Eye (tissue), 1 donor: ENCODE measurements at regions not wholly inside any gene's neighbourhood (a gene's known extent, or its start where the extent isn't known, plus 50 kb on each side); places are given as distances from the start of the nearest gene placed in this dataset.
A peak's percentile ranks its signal among the peaks of the same experiment; 100 is the strongest.
"Not testable (repeated sequence)": the region's sequence is repeated elsewhere in the genome, so short reads cannot be mapped to it uniquely, and the experiment has no call there.

Experiments
- DNase-seq: peaks from one replicate; pipeline ENCODE4 v3.0.0-alpha.2; 2015

- DNase-seq: not testable (repeated sequence)
These were observed 54.1 kb upstream of the NBPF9 start for GRCh38 chr1:149157409-149157808.

- not testable (repeated sequence) for DNase-seq
These were observed 55.0 kb upstream of the NBPF9 start for GRCh38 chr1:149158308-149158707.

- not testable (repeated sequence) for DNase-seq
These were observed 59.7 kb upstream of the NBPF9 start for GRCh38 chr1:149163063-149163444.

- not testable (repeated sequence) for DNase-seq
These were observed 71.4 kb upstream of the NBPF9 start for GRCh38 chr1:149174765-149175164.

- not testable (repeated sequence) for DNase-seq
These were observed 72.5 kb upstream of the NBPF9 start for GRCh38 chr1:149175812-149176211.

GRCh38 chr1:149176453-149177316, 73.3 kb upstream of the NBPF9 start:
- peak; percentile 70 for DNase-seq

GRCh38 chr1:149190742-149191141, 87.4 kb upstream of the NBPF9 start:
- not testable (repeated sequence) for DNase-seq

- DNase-seq: not testable (repeated sequence)
These were observed 93.3 kb upstream of the NBPF9 start for GRCh38 chr1:149196651-149197050.

- peak; percentile 0 for DNase-seq
These were observed 97.2 kb upstream of the NBPF9 start for GRCh38 chr1:149200567-149200966.

GRCh38 chr1:149202283-149202682, 98.9 kb upstream of the NBPF9 start:
- DNase-seq: not testable (repeated sequence)

GRCh38 chr1:149204396-149204795, 101.0 kb upstream of the NBPF9 start:
- not testable (repeated sequence) for DNase-seq

- DNase-seq: not testable (repeated sequence)
These were observed 105.5 kb upstream of the NBPF9 start for GRCh38 chr1:149208836-149209235.

- not testable (repeated sequence) for DNase-seq
These were observed 108.5 kb upstream of the NBPF9 start for GRCh38 chr1:149211757-149212420.

- not testable (repeated sequence) for DNase-seq
These were observed 109.6 kb upstream of the NBPF9 start for GRCh38 chr1:149212946-149213345.

GRCh38 chr1:149213673-149214072, 110.3 kb upstream of the NBPF9 start:
- not testable (repeated sequence) for DNase-seq

- DNase-seq: not testable (repeated sequence)
These were observed 115.0 kb upstream of the NBPF9 start for GRCh38 chr1:149218080-149218988.

- not testable (repeated sequence) for DNase-seq
These were observed 116.2 kb upstream of the NBPF9 start for GRCh38 chr1:149219539-149219938.

- not testable (repeated sequence) for DNase-seq
These were observed 117.2 kb upstream of the NBPF9 start for GRCh38 chr1:149220463-149221074.

GRCh38 chr1:149227933-149228665, 124.7 kb upstream of the NBPF9 start:
- DNase-seq: not testable (repeated sequence)

- DNase-seq: not testable (repeated sequence)
These were observed 125.6 kb upstream of the NBPF9 start for GRCh38 chr1:149228672-149229585.
